Osteocyte (in vitro differentiated cells): ENCODE measurements at regions not wholly inside any gene's neighbourhood (a gene's known extent, or its start where the extent isn't known, plus 50 kb on each side); places are given as distances from the start of the nearest gene placed in this dataset.

Source experiments
- DNase-seq: peaks from one replicate; pipeline ENCODE4 v3.0.0; 2021; ENCODE audit warnings: mixed read lengths; ENCODE audit not compliant: unreplicated experiment; ENCODE audit errors: extremely low spot score
- H3K27ac Mint-ChIP-seq: one replicate; pipeline ENCODE4 v1.8.0; 2021; ENCODE audit warnings: mild to moderate bottlenecking, mixed read lengths; ENCODE audit not compliant: unreplicated experiment
- H3K27me3 Mint-ChIP-seq: one replicate; pipeline ENCODE4 v1.8.0; 2021; ENCODE audit warnings: mixed read lengths; ENCODE audit not compliant: unreplicated experiment
- H3K36me3 Mint-ChIP-seq: one replicate; pipeline ENCODE4 v1.8.0; 2021; ENCODE audit warnings: mixed read lengths; ENCODE audit not compliant: unreplicated experiment
- H3K4me1 Mint-ChIP-seq: one replicate; pipeline ENCODE4 v1.8.0; 2021; ENCODE audit warnings: mixed read lengths; ENCODE audit not compliant: unreplicated experiment
- H3K4me3 Mint-ChIP-seq: one replicate; pipeline ENCODE4 v1.8.0; 2021; ENCODE audit warnings: mild to moderate bottlenecking, moderate library complexity, mixed read lengths; ENCODE audit not compliant: unreplicated experiment
- H3K9me3 Mint-ChIP-seq: one replicate; pipeline ENCODE4 v1.8.0; 2021; ENCODE audit warnings: mixed read lengths; ENCODE audit not compliant: unreplicated experiment
- CTCF ChIP-seq: fragments of 200-600 bp; sonication (generic); IDR thresholded peaks from 2 replicates; pipeline ENCODE4 v1.5.0; 2021; ENCODE audit warnings: antibody characterized with exemption, mild to moderate bottlenecking, moderate library complexity

DNA sequence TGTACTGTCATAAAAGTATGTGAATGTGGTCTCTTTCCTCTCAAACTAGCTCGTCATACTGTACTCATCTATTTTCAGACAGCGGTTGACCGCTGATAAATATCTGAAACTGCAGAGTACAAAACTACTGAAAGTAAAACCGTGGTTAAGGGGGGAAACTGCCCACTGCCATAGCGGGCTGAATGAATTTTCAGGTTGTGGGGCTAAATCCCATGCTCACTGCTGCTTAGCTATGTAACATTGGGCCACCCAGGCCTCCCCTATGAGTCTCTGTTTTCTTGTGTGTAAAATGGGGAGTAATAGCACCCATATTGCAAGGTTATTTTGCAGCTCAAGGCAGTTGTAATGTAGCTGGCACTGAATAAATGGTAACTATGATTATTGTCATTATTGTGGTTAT, 82.3 kb downstream of the MSX2 start:
- no peaks in the 10 kb centered on the region for H3K9me3 Mint-ChIP-seq
- H3K27me3 Mint-ChIP-seq = no peaks in the 10 kb centered on the region
- no peak overlapping the region for H3K27ac Mint-ChIP-seq

GRCh38 chr5:174801798-174802197, 77.4 kb downstream of the MSX2 start:
- Mint-ChIP-seq H3K4me3 (no peak overlapping the region), H3K9me3 (no peaks in the 10 kb centered on the region), H3K27ac (no peak overlapping the region), H3K36me3 (no peaks in the 10 kb centered on the region), H3K27me3 (no peaks in the 10 kb centered on the region), H3K4me1 (peaks cover 22% of the 10 kb centered on the region)
- DNase-seq = peak; percentile 30
- TF ChIP-seq CTCF = no peak

More for the DNA sequence above, 82.3 kb downstream of the MSX2 start:
- Mint-ChIP-seq H3K4me1 (peaks cover 1% of the 10 kb centered on the region), H3K4me3 (no peak overlapping the region), H3K36me3 (no peaks in the 10 kb centered on the region)
- no peak for TF ChIP-seq CTCF
- DNase-seq = peak; percentile 53

GRCh38 chr5:174800435-174800834, 76.1 kb downstream of the MSX2 start:
- Mint-ChIP-seq H3K27me3 (no peaks in the 10 kb centered on the region), H3K9me3 (no peaks in the 10 kb centered on the region), H3K36me3 (no peaks in the 10 kb centered on the region), H3K27ac (no peak overlapping the region), H3K4me3 (no peak overlapping the region), H3K4me1 (peaks cover 32% of the 10 kb centered on the region)
- TF ChIP-seq CTCF = no peak
- DNase-seq = no peak

DNA sequence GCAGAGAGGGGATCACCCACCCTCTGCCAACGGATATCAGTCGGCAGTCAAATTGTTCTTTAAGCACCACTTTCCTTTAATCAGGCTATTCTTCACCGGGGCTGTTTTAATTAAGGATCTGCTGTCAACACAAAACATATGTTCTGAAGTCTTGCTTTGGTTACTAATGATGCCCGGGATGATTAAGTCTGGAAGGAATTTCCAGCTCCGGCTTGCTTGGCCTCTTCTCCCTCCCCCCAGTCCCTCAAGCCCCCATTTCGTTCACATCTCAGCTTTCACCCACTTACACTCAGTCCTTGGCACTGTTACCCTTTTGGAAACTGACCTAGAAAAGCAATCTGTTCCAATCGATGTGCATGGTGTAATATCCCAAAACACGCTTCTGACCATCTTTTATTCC, 74.7 kb downstream of the MSX2 start:
- H3K4me1 Mint-ChIP-seq = peaks cover 43% of the 10 kb centered on the region
- no peak for TF ChIP-seq CTCF
- H3K36me3 Mint-ChIP-seq = no peaks in the 10 kb centered on the region
- H3K27me3 Mint-ChIP-seq = no peaks in the 10 kb centered on the region
- H3K9me3 Mint-ChIP-seq = no peaks in the 10 kb centered on the region
- no peak overlapping the region for H3K4me3 Mint-ChIP-seq
- no peak for DNase-seq
- H3K27ac Mint-ChIP-seq = no peak overlapping the region

DNA sequence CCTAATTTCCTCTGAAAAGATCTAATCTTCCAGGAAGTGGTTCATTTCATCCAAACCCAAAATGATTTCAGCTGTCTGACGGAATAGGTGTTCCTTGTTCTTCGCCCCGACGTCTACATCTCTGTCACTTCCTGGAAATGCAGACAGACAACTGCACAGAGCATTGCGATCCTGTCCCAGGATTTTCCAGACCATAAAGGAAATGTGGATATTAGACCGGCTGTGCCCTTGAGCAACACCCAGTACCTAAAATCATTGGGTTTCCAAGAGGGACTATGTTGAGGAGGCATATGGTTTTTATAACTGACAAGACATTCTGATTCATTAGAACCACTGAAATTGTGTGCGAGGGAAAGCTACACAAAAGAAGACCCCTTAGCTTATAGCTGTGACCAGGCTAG, 74.2 kb downstream of the MSX2 start:
- H3K4me1 Mint-ChIP-seq = peaks cover 48% of the 10 kb centered on the region
- H3K9me3 Mint-ChIP-seq = no peaks in the 10 kb centered on the region
- DNase-seq = no peak
- H3K36me3 Mint-ChIP-seq = no peaks in the 10 kb centered on the region
- H3K27me3 Mint-ChIP-seq = no peaks in the 10 kb centered on the region
- H3K27ac Mint-ChIP-seq = no peak overlapping the region
- TF ChIP-seq CTCF = no peak
- H3K4me3 Mint-ChIP-seq = no peak overlapping the region
